GM12878 (cell line): ENCODE measurements at regions not wholly inside any gene's neighbourhood (a gene's known extent, or its start where the extent isn't known, plus 50 kb on each side); places are given as distances from the start of the nearest gene placed in this dataset.

Experiments
- ATAC-seq: fragments of 200-7000 bp; cut with Tn5 transposase; 3 replicates; pipeline ENCODE4 v1.9.1; 2020; ENCODE audit warnings: mild to moderate bottlenecking, moderate library complexity
- BruUV-seq: library from RNA; stranded (reverse); fragments of 400-500 nt; replicated peaks from 2 replicates; lab custom pipeline; 2021; lab: Mats Ljungman, UMichigan
- CTCF ChIA-PET: fragments of 300-600 bp; sonication (Branson Sonifier 250); formaldehyde crosslinking; extraction: SDS; loops from one replicate; lab custom pipeline; 2021; ENCODE audit warnings: inconsistent platforms; lab: Yijun Ruan, JAX
- POLR2A ChIA-PET: fragments of 350-600 bp; formaldehyde crosslinking; extraction: SDS; loops from one replicate; lab custom pipeline; 2021; ENCODE audit warnings: inconsistent platforms; lab: Charles Lee
- RAD21 ChIA-PET: fragments of 300-600 bp; sonication (Branson Sonifier 250); formaldehyde crosslinking; loops from one replicate; lab custom pipeline; 2023; ENCODE audit warnings: antibody characterized with exemption; ENCODE audit not compliant: unreplicated experiment; lab: Charles Lee
- SMC1A ChIA-PET: fragments of 300-600 bp; sonication (Branson Sonifier 250); formaldehyde crosslinking; loops from one replicate; lab custom pipeline; 2023; ENCODE audit not compliant: unreplicated experiment, uncharacterized antibody; lab: Charles Lee
- DNase-seq: peaks from one replicate; pipeline ENCODE4 v3.0.0-alpha.2; 2011; ENCODE audit warnings: low read depth, low spot score
- FAIRE-seq: peaks from 3 replicates; lab custom pipeline; 2011; peaks lifted over from hg19 to GRCh38; lab: Jason Lieb, UNC
- H2AFZ ChIP-seq: 2 replicates; pipeline ENCODE4 v1.6.0; 2011; ENCODE audit warnings: low read depth, low read length, control low read depth; ENCODE audit not compliant: control insufficient read depth
- H3K27ac ChIP-seq: 2 replicates; pipeline ENCODE4 v1.5.1; 2011; ENCODE audit warnings: control low read depth; ENCODE audit not compliant: control insufficient read depth, insufficient read depth
- H3K27me3 ChIP-seq, 2 experiments: replicated peaks in 1 of 2; 2 replicates each; pipeline versions ENCODE4 v1.6.0 to v1.6.1; 2011; ENCODE audit warnings: low read length in 1 of 2; ENCODE audit not compliant: control insufficient read depth in 2 of 2, insufficient read depth in 2 of 2
- H3K36me3 ChIP-seq, 2 experiments: 2 replicates each; pipeline ENCODE4 v1.5.1; 2011; ENCODE audit warnings: low read length in 1 of 2; ENCODE audit not compliant: control insufficient read depth in 2 of 2, insufficient read depth in 2 of 2
- H3K4me1 ChIP-seq: 2 replicates; pipeline ENCODE4 v1.6.1; 2011; ENCODE audit warnings: mild to moderate bottlenecking, low read length, moderate library complexity, mixed read lengths; ENCODE audit not compliant: control insufficient read depth, insufficient read depth
- H3K4me2 ChIP-seq: 2 replicates; pipeline ENCODE4 v1.6.0; 2011; ENCODE audit warnings: control low read depth; ENCODE audit not compliant: control insufficient read depth, insufficient read depth
- H3K4me3 ChIP-seq: fragments of 200-600 bp; sonication (generic); 2 replicates; pipeline ENCODE4 v1.5.1; 2016
- H3K79me2 ChIP-seq: 2 replicates; pipeline ENCODE4 v1.6.0; 2011; ENCODE audit warnings: low read length; ENCODE audit not compliant: control insufficient read depth, insufficient read depth
- H3K9ac ChIP-seq: 2 replicates; pipeline ENCODE4 v1.8.0; 2011; ENCODE audit warnings: low read length, control low read depth, mixed read lengths; ENCODE audit not compliant: control insufficient read depth, insufficient read depth
- H3K9me3 ChIP-seq: replicated peaks from 3 replicates; pipeline ENCODE4 v1.5.1; 2011; ENCODE audit warnings: mild to moderate bottlenecking, low read length; ENCODE audit not compliant: control insufficient read depth, insufficient read depth
- H4K20me1 ChIP-seq: 2 replicates; pipeline ENCODE4 v1.6.0; 2011; ENCODE audit not compliant: control insufficient read depth, insufficient read depth
- CBFB ChIP-seq: IDR thresholded peaks from 2 replicates; pipeline ENCODE4 v1.6.1; 2016; ENCODE audit warnings: antibody characterized with exemption, low read depth
- ETV6 ChIP-seq, 2 experiments: fragments of 450-650 bp in 1 of 2; IDR thresholded peaks in 1 of 2; conservative IDR thresholded peaks in 1 of 2; 2 replicates each; pipeline ENCODE4 v1.6.1; 2014; ENCODE audit warnings: antibody characterized with exemption in 1 of 2, borderline replicate concordance in 1 of 2, low read depth in 1 of 2, mild to moderate bottlenecking in 1 of 2, moderate library complexity in 1 of 2
- HSF1 ChIP-seq: fragments of 150-350 bp; IDR thresholded peaks from 2 replicates; pipeline ENCODE4 v1.6.1; 2014; ENCODE audit warnings: mild to moderate bottlenecking, low read depth, low read length
- NKRF ChIP-seq: fragments of 450-650 bp; conservative IDR thresholded peaks from 2 replicates; pipeline ENCODE4 v1.6.1; 2017; ENCODE audit warnings: mild to moderate bottlenecking, moderate library complexity
- RUNX3 ChIP-seq: IDR thresholded peaks from 2 replicates; pipeline ENCODE4 v1.6.1; 2012; ENCODE audit warnings: low read length, inconsistent platforms
- ZBTB4 ChIP-seq: fragments of 450-650 bp; formaldehyde crosslinking; IDR thresholded peaks from 2 replicates; pipeline ENCODE4 v1.4.0; 2022; ENCODE audit warnings: mild to moderate bottlenecking, moderate library complexity
- WGBS: methylation state at CpG from one replicate; pipeline ENCODE4 v1.1.6; 2016; ENCODE audit warnings: low lambda C conversion rate; ENCODE audit not compliant: insufficient replicate concordance, insufficient coverage; ENCODE audit errors: missing lambda C conversion rate; 5-methylcytosine and 5-hydroxymethylcytosine counted together
- in situ Hi-C: fragments of 300-500 bp; cut with MboI; formaldehyde crosslinking; loops from 9 replicates; pipeline ENCODE4 v1.14.3; 2018; ENCODE audit warnings: mixed read lengths
- intact Hi-C: fragments of 100-400 bp; cut with micrococcal nuclease; formaldehyde crosslinking; loops from one replicate; pipeline ENCODE4 v1.14.2; 2022; ENCODE audit not compliant: unreplicated experiment
- TF ChIP-seq, protein P1 (sequence below): IDR thresholded peaks from 2 replicates; pipeline ENCODE4 v1.6.1; 2012; ENCODE audit warnings: improper control_type of control experiment, low read depth, low read length; ENCODE audit not compliant: insufficient replicate concordance

GRCh38 chr5:109610581-109610980 lies 79.1 kb upstream of the MAN2A1 start:
- DNase-seq = no peak

More at GRCh38 chr5:109610581-109610980, 79.1 kb upstream of the MAN2A1 start:
- H4K20me1 ChIP-seq = no peaks in the 10 kb centered on the region
- ChIA-PET RAD21 (no interaction called here), POLR2A (no interaction called here), SMC1A (no interaction called here), CTCF (no interaction called here)
- H3K79me2 ChIP-seq = no peaks in the 10 kb centered on the region
- FAIRE-seq (no peak), ATAC-seq (no peak)
- no TSS peak for BruUV-seq
- no peaks in the 10 kb centered on the region; a peak in 1 of 4 replicates for H3K27me3 ChIP-seq
- no peak overlapping the region for H2AFZ ChIP-seq
- H3K36me3 ChIP-seq = no peaks in the 10 kb centered on the region
- TF ChIP-seq CBFB (no peak), ETV6 (conservative IDR thresholded peaks at IDR 0.05 in 1 of 2, IDR thresholded peaks at IDR 0.05 in 1 of 2; ENCODE audit: borderline replicate concordance in 1 of 2, low read depth in 1 of 2) (no peak), RUNX3 (no peak), NKRF (no peak), ZBTB4 (CRISPR knock-in tag) (no peak), HSF1 (no peak)
- TF ChIP-seq, protein P1, sequence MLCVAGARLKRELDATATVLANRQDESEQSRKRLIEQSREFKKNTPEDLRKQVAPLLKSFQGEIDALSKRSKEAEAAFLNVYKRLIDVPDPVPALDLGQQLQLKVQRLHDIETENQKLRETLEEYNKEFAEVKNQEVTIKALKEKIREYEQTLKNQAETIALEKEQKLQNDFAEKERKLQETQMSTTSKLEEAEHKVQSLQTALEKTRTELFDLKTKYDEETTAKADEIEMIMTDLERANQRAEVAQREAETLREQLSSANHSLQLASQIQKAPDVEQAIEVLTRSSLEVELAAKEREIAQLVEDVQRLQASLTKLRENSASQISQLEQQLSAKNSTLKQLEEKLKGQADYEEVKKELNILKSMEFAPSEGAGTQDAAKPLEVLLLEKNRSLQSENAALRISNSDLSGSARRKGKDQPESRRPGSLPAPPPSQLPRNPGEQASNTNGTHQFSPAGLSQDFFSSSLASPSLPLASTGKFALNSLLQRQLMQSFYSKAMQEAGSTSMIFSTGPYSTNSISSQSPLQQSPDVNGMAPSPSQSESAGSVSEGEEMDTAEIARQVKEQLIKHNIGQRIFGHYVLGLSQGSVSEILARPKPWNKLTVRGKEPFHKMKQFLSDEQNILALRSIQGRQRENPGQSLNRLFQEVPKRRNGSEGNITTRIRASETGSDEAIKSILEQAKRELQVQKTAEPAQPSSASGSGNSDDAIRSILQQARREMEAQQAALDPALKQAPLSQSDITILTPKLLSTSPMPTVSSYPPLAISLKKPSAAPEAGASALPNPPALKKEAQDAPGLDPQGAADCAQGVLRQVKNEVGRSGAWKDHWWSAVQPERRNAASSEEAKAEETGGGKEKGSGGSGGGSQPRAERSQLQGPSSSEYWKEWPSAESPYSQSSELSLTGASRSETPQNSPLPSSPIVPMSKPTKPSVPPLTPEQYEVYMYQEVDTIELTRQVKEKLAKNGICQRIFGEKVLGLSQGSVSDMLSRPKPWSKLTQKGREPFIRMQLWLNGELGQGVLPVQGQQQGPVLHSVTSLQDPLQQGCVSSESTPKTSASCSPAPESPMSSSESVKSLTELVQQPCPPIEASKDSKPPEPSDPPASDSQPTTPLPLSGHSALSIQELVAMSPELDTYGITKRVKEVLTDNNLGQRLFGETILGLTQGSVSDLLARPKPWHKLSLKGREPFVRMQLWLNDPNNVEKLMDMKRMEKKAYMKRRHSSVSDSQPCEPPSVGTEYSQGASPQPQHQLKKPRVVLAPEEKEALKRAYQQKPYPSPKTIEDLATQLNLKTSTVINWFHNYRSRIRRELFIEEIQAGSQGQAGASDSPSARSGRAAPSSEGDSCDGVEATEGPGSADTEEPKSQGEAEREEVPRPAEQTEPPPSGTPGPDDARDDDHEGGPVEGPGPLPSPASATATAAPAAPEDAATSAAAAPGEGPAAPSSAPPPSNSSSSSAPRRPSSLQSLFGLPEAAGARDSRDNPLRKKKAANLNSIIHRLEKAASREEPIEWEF = no peak
- no peaks in the 10 kb centered on the region for H3K9me3 ChIP-seq
- no peaks in the 10 kb centered on the region for H3K4me1 ChIP-seq
- 0% methylated on average over 3 of the region's 3 CpGs for WGBS
- intact Hi-C loops (no loop called here), in situ Hi-C loops (no loop called here)
- H3K4me2 ChIP-seq = no peak overlapping the region
- H3K27ac ChIP-seq = no peak overlapping the region
- H3K9ac ChIP-seq = no peak overlapping the region
- no peak overlapping the region for H3K4me3 ChIP-seq
